Brain microvascular endothelial cell (primary cell): ENCODE measurements at regions not wholly inside any gene's neighbourhood (a gene's known extent, or its start where the extent isn't known, plus 50 kb on each side); places are given as distances from the start of the nearest gene placed in this dataset.

Source experiments
- DNase-seq: peaks from one replicate; pipeline ENCODE4 v3.0.0-alpha.2; 2020
- H3K27ac ChIP-seq: fragments of 250-450 bp; sonication (Bioruptor Pico); 2 replicates; pipeline ENCODE4 v1.5.1; 2020; ENCODE audit warnings: mild to moderate bottlenecking, moderate library complexity
- H3K27me3 ChIP-seq: fragments of 250-450 bp; sonication (Bioruptor Pico); replicated peaks from 2 replicates; pipeline ENCODE4 v1.5.1; 2020; ENCODE audit warnings: mild to moderate bottlenecking
- H3K36me3 ChIP-seq: fragments of 250-450 bp; sonication (Bioruptor Pico); replicated peaks from 2 replicates; pipeline ENCODE4 v1.5.1; 2020; ENCODE audit warnings: mild to moderate bottlenecking
- H3K4me3 ChIP-seq: 2 replicates; pipeline ENCODE4 v1.5.1; 2011; ENCODE audit warnings: low read depth, mild to moderate bottlenecking, control low read depth, low read length, moderate library complexity
- in situ Hi-C: cut with HindIII; loops from 2 replicates; pipeline ENCODE4 v1.10.0; 2017; ENCODE audit warnings: low sequenced_read_pairs, low pct_ligation_motif_present
- TF ChIP-seq, protein P1 (sequence below): IDR thresholded peaks from 2 replicates; pipeline ENCODE4 v1.5.1; 2011; ENCODE audit warnings: low read depth, mild to moderate bottlenecking, moderate library complexity, low read length, control low read depth, inconsistent platforms; ENCODE audit errors: missing control alignments

DNA sequence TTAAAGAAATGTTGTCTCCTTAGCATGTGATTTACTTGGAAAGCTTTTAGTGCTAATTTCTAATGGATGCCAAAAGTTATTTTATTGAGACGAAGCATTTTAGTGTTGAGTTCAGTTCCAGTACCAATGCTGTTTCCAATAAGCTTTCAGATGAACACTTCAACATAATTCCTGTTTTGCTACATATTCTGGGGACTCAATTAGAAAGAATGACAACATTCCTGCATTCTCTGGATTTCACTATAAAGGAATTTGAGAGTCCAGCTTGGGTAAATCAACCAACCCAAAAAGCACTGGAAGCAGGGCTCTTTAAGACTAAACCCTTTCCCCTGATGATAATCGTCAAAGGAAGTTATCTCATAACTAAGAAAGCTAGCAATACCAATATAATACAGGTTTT is 353.0 kb upstream of the TMTC1 start:
- Histone ChIP-seq H3K27me3 (no peaks in the 10 kb centered on the region), H3K4me3 (no peak overlapping the region), H3K27ac (no peak overlapping the region), H3K36me3 (no peaks in the 10 kb centered on the region)
- in situ Hi-C loops, result no loop called here
- DNase-seq, result no peak
- TF ChIP-seq, protein P1, sequence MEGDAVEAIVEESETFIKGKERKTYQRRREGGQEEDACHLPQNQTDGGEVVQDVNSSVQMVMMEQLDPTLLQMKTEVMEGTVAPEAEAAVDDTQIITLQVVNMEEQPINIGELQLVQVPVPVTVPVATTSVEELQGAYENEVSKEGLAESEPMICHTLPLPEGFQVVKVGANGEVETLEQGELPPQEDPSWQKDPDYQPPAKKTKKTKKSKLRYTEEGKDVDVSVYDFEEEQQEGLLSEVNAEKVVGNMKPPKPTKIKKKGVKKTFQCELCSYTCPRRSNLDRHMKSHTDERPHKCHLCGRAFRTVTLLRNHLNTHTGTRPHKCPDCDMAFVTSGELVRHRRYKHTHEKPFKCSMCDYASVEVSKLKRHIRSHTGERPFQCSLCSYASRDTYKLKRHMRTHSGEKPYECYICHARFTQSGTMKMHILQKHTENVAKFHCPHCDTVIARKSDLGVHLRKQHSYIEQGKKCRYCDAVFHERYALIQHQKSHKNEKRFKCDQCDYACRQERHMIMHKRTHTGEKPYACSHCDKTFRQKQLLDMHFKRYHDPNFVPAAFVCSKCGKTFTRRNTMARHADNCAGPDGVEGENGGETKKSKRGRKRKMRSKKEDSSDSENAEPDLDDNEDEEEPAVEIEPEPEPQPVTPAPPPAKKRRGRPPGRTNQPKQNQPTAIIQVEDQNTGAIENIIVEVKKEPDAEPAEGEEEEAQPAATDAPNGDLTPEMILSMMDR, result no peak

DNA sequence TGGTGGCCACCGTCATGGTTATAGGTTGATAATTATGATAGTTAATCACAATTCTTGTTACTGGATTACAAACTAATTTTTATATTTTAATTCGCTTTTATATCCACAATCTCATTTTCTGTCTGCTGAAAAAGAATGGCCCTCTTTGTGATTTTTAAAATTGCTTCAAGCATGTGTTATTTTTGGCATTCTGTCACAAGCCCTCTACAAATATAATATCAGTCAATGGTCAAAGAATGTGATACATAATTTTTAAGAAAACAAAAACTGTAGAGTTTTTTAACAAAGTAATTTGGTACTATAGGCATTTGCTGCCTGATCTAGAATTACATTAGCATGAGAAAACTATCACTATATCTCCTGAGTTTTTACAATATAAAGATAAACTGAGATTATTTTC is 352.0 kb upstream of the TMTC1 start:
- TF ChIP-seq, protein P1, result no peak
- H3K4me3 ChIP-seq, result no peak overlapping the region
- H3K27ac ChIP-seq, result no peak overlapping the region
- H3K36me3 ChIP-seq, result no peaks in the 10 kb centered on the region
- in situ Hi-C loops, result no loop called here
- H3K27me3 ChIP-seq, result no peaks in the 10 kb centered on the region
- no peak for DNase-seq

DNA sequence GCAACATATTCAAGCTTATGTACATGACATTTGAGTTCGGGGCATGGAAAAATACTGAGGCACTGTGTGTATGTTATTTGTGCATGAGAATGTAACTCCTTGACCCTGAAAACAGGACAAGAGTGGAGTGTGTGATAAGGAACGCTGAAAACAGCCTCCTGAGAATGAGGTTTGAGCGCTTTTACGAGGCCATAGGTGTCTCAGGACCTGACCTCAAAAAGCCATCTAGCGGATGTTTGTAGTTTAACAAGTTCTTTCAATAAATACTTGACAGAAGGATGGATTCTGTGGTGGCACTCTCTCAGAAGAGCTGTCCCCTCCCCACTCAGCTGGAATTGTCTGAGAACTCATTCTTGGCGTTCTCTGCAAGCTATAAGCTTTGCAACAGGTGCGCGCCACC is 350.5 kb upstream of the TMTC1 start:
- TF ChIP-seq, protein P1, result no peak
- no peak overlapping the region for H3K27ac ChIP-seq
- no peak overlapping the region for H3K4me3 ChIP-seq
- H3K36me3 ChIP-seq, result no peaks in the 10 kb centered on the region
- H3K27me3 ChIP-seq, result no peaks in the 10 kb centered on the region
- in situ Hi-C loops, result no loop called here
- no peak for DNase-seq

DNA sequence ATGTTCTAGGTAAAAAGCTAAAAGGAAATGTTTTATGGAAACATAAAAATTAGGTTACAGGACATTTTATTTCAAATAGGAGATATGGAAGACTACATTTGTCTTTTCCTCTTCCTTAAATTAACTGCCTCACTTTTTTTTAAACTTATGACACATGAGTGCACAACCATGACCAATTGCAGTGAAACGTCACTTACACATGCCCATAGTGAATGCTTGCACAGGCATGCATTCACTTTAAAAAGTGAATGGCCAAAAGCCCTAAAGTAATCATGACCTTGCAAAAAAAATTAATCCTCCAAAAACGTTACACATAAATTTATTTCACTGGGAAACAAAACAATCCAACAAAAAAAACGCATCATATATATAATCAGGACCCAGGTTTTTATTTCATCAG is 343.2 kb upstream of the TMTC1 start:
- TF ChIP-seq, protein P1, result no peak
- no peak overlapping the region for H3K4me3 ChIP-seq
- no peaks in the 10 kb centered on the region for H3K36me3 ChIP-seq
- DNase-seq, result no peak
- in situ Hi-C loops, result no loop called here
- no peak overlapping the region for H3K27ac ChIP-seq
- no peaks in the 10 kb centered on the region for H3K27me3 ChIP-seq

DNA sequence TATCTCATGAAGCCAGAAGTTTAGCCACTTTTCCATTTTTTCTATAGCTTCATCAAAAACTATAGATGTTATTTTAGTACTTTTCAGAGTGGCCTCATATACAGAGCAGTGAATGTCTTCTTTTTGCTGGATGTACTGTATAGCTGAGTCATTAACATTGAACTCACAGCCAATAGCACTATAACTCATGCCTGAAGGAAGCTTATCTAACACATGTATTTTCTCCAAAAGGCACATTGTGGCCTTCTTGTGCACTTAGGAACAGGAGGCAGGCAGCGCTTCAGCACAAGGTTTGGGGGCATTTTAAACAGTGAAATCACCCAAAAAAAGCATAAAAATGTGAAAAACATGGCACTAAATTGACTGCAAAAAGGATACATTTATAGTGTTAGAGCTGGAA is 336.8 kb upstream of the TMTC1 start:
- DNase-seq, result no peak
- in situ Hi-C loops, result no loop called here
- H3K36me3 ChIP-seq, result no peaks in the 10 kb centered on the region
- H3K27ac ChIP-seq, result no peak overlapping the region
- TF ChIP-seq, protein P1, result no peak
- no peaks in the 10 kb centered on the region for H3K27me3 ChIP-seq
- no peak overlapping the region for H3K4me3 ChIP-seq

DNA sequence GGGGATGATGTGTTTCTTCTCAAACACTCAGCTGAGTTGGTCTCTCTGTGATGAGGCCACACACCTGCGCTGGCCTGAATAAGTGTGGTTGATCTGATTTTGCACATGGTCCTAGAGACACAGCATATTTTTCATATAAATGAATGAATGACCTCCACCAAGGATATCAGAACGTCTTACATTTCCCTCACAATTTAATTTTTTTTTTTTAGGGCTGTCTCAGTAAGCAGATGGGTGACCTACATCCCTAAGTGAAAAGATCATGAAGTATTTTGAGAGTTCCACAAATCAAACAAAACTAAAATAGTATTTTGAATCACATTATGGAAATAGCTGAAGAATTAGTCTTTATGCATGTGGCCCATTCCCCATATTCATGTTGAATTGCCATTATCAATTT is 333.7 kb upstream of the TMTC1 start:
- no peaks in the 10 kb centered on the region for H3K36me3 ChIP-seq
- no peak overlapping the region for H3K27ac ChIP-seq
- no peak overlapping the region for H3K4me3 ChIP-seq
- H3K27me3 ChIP-seq, result no peaks in the 10 kb centered on the region
- in situ Hi-C loops, result no loop called here
- no peak for DNase-seq
- TF ChIP-seq, protein P1, result no peak
